ENCODE measurements at regions not wholly inside any gene's neighbourhood (a gene's known extent, or its start where the extent isn't known, plus 50 kb on each side); places are given as distances from the start of the nearest gene placed in this dataset.

DNA sequence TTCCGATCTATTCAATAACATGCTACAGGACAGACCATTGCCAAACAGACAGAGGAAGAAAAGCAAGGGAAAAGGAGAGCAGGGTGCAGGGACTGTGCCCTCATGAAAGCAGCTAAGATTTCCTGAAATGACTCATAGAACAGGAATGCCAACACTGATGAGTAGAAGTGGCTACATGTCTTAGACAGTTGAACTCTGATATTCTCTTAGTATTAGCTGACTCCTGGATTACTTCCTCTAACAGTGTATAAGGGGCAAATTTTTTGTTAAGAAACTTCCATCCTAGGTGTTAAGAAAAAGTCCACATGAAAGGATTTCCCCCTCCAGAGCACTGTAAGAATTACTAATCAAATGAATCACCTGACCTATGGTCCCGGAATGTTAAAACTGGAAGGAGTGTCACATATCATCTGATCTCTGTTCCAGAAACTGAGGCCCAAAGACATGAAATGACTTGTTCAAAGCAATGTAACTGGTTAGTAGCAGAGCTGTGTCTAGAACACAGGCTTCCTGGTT is 224.9 kb downstream of the IBTK start:
- no peak for DNase-seq
- no peaks in the 10 kb centered on the region for H3K27me3 ChIP-seq
- H3K36me3 ChIP-seq, result no peaks in the 10 kb centered on the region
- H3K4me1 ChIP-seq, result peaks cover 0 to 15% (median 6%) of the 10 kb centered on the region in 12 donors
- no peaks in the 10 kb centered on the region for H3K9me3 ChIP-seq
- no peak overlapping the region for H3K4me3 ChIP-seq
- TF ChIP-seq POLR2A (IDR thresholded peaks at IDR 0.05) (no peak), CTCF (IDR thresholded peaks at IDR 0.05) (no peak)
- peak in 3 of 4 donors; percentile 54 to 69 (median 66) for ATAC-seq
- H3K27ac ChIP-seq, result no peak overlapping the region
- WGBS, 4 donors, result 65 to 81% (median 76%) methylated on average over 2 of the region's 2 CpGs
- intact Hi-C loops (cut with DNase I), result no loop called here

- 52 to 78% (median 58%) methylated on average over 3 of the region's 3 CpGs for WGBS, 4 donors
- Histone ChIP-seq H3K27me3 (no peaks in the 10 kb centered on the region), H3K36me3 (no peaks in the 10 kb centered on the region), H3K9me3 (peaks cover 0 to under 1% (median 0%) of the 10 kb centered on the region in 12 donors), H3K27ac (peak overlapping the region in 10 of 12 donors; percentile 0 to 80 (median 53)), H3K4me1 (peaks cover 0 to 59% (median 21%) of the 10 kb centered on the region in 12 donors), H3K4me3 (no peak overlapping the region)
- peak in 1 of 4 donors; percentile 24 for ATAC-seq
- intact Hi-C loops (cut with DNase I), result loop anchor here in 1 of 10 donors (10.0 kb wide), 1 partner anchor 403 kb away; no protein-coding TSS in a partner anchor
- TF ChIP-seq POLR2A (IDR thresholded peaks at IDR 0.05), result no peak
- no peak for TF ChIP-seq CTCF (IDR thresholded peaks at IDR 0.05)
- no peak for DNase-seq
Observed at GRCh38 chr6:82017773-82018172, 229.8 kb downstream of the IBTK start.

- Histone ChIP-seq H3K27ac (peak overlapping the region; percentile 34 to 80 (median 54)), H3K4me3 (no peak overlapping the region), H3K36me3 (no peaks in the 10 kb centered on the region), H3K27me3 (no peaks in the 10 kb centered on the region), H3K4me1 (peaks cover 0 to 56% (median 19%) of the 10 kb centered on the region in 12 donors), H3K9me3 (peaks cover 0 to 5% (median 0%) of the 10 kb centered on the region in 12 donors)
- ATAC-seq (peak; percentile 68 to 90 (median 82)), DNase-seq (peak in 2 of 5 donors; percentile 39 to 51)
- TF ChIP-seq CTCF (IDR thresholded peaks at IDR 0.05), result no peak
- no peak for TF ChIP-seq POLR2A (IDR thresholded peaks at IDR 0.05)
- intact Hi-C loops (cut with DNase I), result loop anchor here in 1 of 10 donors (10.0 kb wide), 1 partner anchor 402 kb away; no protein-coding TSS in a partner anchor
Observed at GRCh38 chr6:82017288-82017687, 230.3 kb downstream of the IBTK start.

DNA sequence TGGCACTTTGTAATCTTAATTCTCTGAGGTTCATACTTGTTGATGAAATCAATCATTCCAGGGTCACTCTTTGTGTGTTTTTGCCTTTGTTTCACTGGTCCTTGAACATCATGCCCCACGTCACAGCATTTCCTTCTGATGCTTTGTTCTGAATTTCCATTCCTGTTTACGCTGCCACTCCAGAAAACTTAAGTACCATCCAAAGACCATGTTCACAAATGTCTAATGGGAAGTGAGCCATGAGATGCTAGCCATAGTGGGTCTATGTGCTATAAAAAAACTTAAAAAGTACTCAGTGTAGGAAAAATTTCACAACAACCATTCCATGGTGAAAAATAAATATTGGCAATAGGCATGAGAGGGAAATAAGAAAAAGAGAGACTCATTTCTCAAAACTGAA is 232.0 kb downstream of the IBTK start:
- H3K36me3 ChIP-seq, result no peaks in the 10 kb centered on the region
- H3K27ac ChIP-seq, result peak overlapping the region in 11 of 12 donors; percentile 15 to 80 (median 60)
- peaks cover 0 to 6% (median 0%) of the 10 kb centered on the region in 12 donors for H3K9me3 ChIP-seq
- no peak overlapping the region for H3K4me3 ChIP-seq
- H3K4me1 ChIP-seq, result peaks cover 0 to 56% (median 18%) of the 10 kb centered on the region in 12 donors
- ATAC-seq (no peak), DNase-seq (no peak)
- intact Hi-C loops (cut with DNase I), result loop anchor here in 1 of 10 donors (10.0 kb wide), 1 partner anchor 401 kb away; no protein-coding TSS in a partner anchor
- TF ChIP-seq POLR2A (IDR thresholded peaks at IDR 0.05) (no peak), CTCF (IDR thresholded peaks at IDR 0.05) (no peak)
- WGBS, 4 donors, result 39 to 84% (median 56%) methylated on average over 2 of the region's 2 CpGs
- H3K27me3 ChIP-seq, result no peaks in the 10 kb centered on the region
